HEK293T (cell line): ENCODE measurements at regions not wholly inside any gene's neighbourhood (a gene's known extent, or its start where the extent isn't known, plus 50 kb on each side); places are given as distances from the start of the nearest gene placed in this dataset.

Experiments used
- BHLHE40 ChIP-seq: fragments of 450-650 bp; IDR thresholded peaks from 2 replicates; pipeline ENCODE4 v1.6.1; 2016; ENCODE audit warnings: mild to moderate bottlenecking, moderate library complexity, borderline replicate concordance
- SP1 ChIP-seq: fragments of 450-650 bp; IDR thresholded peaks from 2 replicates; pipeline ENCODE4 v1.6.1; 2017

DNA sequence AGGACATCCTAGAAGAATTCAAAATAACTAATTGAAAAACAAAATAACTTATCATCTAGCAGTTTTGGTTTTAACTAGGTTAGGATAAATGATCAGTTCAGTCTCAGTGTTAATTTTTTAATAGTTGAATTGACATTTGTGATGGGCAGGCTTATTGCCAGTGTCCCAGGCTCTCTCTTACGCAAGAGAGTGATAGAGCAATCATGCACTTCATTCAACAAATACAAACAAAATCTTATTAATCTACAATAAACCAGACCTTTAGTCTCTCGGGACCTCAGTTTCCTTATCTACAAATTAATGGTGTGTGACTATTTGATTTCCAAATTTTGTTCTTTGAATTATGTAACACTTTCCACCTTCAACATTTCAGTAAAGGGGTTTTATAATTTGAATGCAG is 385.9 kb upstream of the JAG1 start:
- TF ChIP-seq SP1 (no peak), BHLHE40 (no peak)
